IMR-90 (cell line): ENCODE measurements at regions not wholly inside any gene's neighbourhood (a gene's known extent, or its start where the extent isn't known, plus 50 kb on each side); places are given as distances from the start of the nearest gene placed in this dataset.

ENCODE experiments used
- ATAC-seq: fragments of 200-7000 bp; cut with Tn5 transposase; 2 replicates; pipeline ENCODE4 v1.9.1; 2020; ENCODE audit warnings: low read depth, mild to moderate bottlenecking, moderate library complexity
- BruUV-seq: library from RNA; stranded (reverse); fragments of 400-500 nt; replicated peaks from 2 replicates; lab custom pipeline; 2021; lab: Mats Ljungman, UMichigan
- CTCF ChIA-PET: fragments of 300-600 bp; formaldehyde crosslinking; extraction: SDS; loops from one replicate; lab custom pipeline; 2021; ENCODE audit warnings: antibody characterized with exemption; lab: Yijun Ruan, JAX
- POLR2A ChIA-PET: fragments of 300-600 bp; sonication (Branson Sonifier 250); formaldehyde crosslinking; loops from one replicate; lab custom pipeline; 2022; ENCODE audit warnings: antibody characterized with exemption; ENCODE audit not compliant: unreplicated experiment; lab: Charles Lee
- DNase-seq: peaks from one replicate; pipeline ENCODE4 v3.0.0; 2013
- H2AFZ ChIP-seq: replicated peaks from 2 replicates; pipeline ENCODE3; 2013; ENCODE audit warnings: low read length, mild to moderate bottlenecking; ENCODE audit not compliant: poor library complexity
- H2AK5ac ChIP-seq: 2 replicates; pipeline ENCODE4 v1.6.1; 2013; ENCODE audit warnings: low read depth, low read length, inconsistent platforms
- H2AK9ac ChIP-seq: replicated peaks from 2 replicates; pipeline ENCODE3; 2013; ENCODE audit warnings: mild to moderate bottlenecking, low read depth, low read length, moderate library complexity; ENCODE audit not compliant: poor library complexity
- H2BK120ac ChIP-seq: 2 replicates; pipeline ENCODE4 v1.6.1; 2013; ENCODE audit warnings: low read depth, low read length, inconsistent platforms
- H2BK15ac ChIP-seq: 3 replicates; pipeline ENCODE4 v1.6.1; 2013; ENCODE audit warnings: low read depth, low read length, inconsistent platforms
- H2BK20ac ChIP-seq: 2 replicates; pipeline ENCODE4 v1.6.1; 2013; ENCODE audit warnings: low read depth, mild to moderate bottlenecking, inconsistent platforms, low read length, moderate library complexity
- H2BK5ac ChIP-seq: 2 replicates; pipeline ENCODE4 v1.6.1; 2013; ENCODE audit warnings: mild to moderate bottlenecking, low read depth, low read length, inconsistent platforms; ENCODE audit not compliant: poor library complexity, severe bottlenecking
- H3K14ac ChIP-seq: replicated peaks from 2 replicates; pipeline ENCODE4 v1.6.1; 2013; ENCODE audit warnings: low read depth, low read length, inconsistent platforms
- H3K18ac ChIP-seq: 2 replicates; pipeline ENCODE4 v1.6.1; 2013; ENCODE audit warnings: low read depth, low read length, control low read depth
- H3K23ac ChIP-seq: 2 replicates; pipeline ENCODE4 v1.6.1; 2013; ENCODE audit warnings: low read depth, low read length, inconsistent platforms
- H3K27ac ChIP-seq: 2 replicates; pipeline ENCODE4 v1.5.1; 2013; ENCODE audit warnings: mild to moderate bottlenecking, control low read depth, low read length; ENCODE audit not compliant: insufficient read depth
- H3K27me3 ChIP-seq: 2 replicates; pipeline ENCODE4 v1.6.1; 2013; ENCODE audit warnings: low read length; ENCODE audit not compliant: control insufficient read depth, insufficient read depth
- H3K36me3 ChIP-seq: 2 replicates; pipeline ENCODE4 v1.6.1; 2013; ENCODE audit warnings: low read length, mixed read lengths; ENCODE audit not compliant: control insufficient read depth, insufficient read depth
- H3K4ac ChIP-seq: 2 replicates; pipeline ENCODE4 v1.6.1; 2013; ENCODE audit warnings: low read depth, low read length, inconsistent platforms
- H3K4me1 ChIP-seq: 2 replicates; pipeline ENCODE4 v1.6.1; 2013; ENCODE audit warnings: low read length, mixed read lengths; ENCODE audit not compliant: control insufficient read depth, insufficient read depth
- H3K4me2 ChIP-seq: 2 replicates; pipeline ENCODE4 v1.6.1; 2013; ENCODE audit warnings: low read depth, mild to moderate bottlenecking, control low read depth, low read length, moderate library complexity
- H3K4me3 ChIP-seq: 2 replicates; pipeline ENCODE4 v1.5.1; 2013; ENCODE audit warnings: low read depth, mild to moderate bottlenecking, control low read depth, low read length, moderate library complexity; ENCODE audit not compliant: insufficient read depth
- H3K56ac ChIP-seq: 2 replicates; pipeline ENCODE4 v1.6.1; 2013; ENCODE audit warnings: low read length, inconsistent platforms; ENCODE audit not compliant: insufficient read depth; ENCODE audit errors: extremely low read depth
- H3K79me1 ChIP-seq, 2 experiments: 2 replicates each; pipeline ENCODE4 v1.6.1; 2013; ENCODE audit warnings: low read length in 2 of 2, inconsistent platforms in 1 of 2, low read depth in 1 of 2
- H3K9ac ChIP-seq: 2 replicates; pipeline ENCODE4 v1.6.1; 2013; ENCODE audit warnings: low read depth, low read length, control low read depth
- H3K9me1 ChIP-seq: 2 replicates; pipeline ENCODE4 v1.6.1; 2013; ENCODE audit warnings: low read length, inconsistent platforms; ENCODE audit not compliant: insufficient read depth
- H3K9me3 ChIP-seq: 2 replicates; pipeline ENCODE4 v1.6.1; 2013; ENCODE audit warnings: low read length; ENCODE audit not compliant: control insufficient read depth, insufficient read depth
- H4K20me1 ChIP-seq: 2 replicates; pipeline ENCODE4 v1.6.1; 2013; ENCODE audit warnings: low read length, inconsistent platforms; ENCODE audit not compliant: insufficient read depth
- H4K5ac ChIP-seq: 2 replicates; pipeline ENCODE4 v1.6.1; 2013; ENCODE audit warnings: mild to moderate bottlenecking, low read depth, low read length, control low read depth
- H4K8ac ChIP-seq, 2 experiments: 2 replicates each; pipeline ENCODE4 v1.6.1; 2013; ENCODE audit warnings: low read depth in 2 of 2, low read length in 2 of 2, control low read depth in 1 of 2, inconsistent platforms in 1 of 2
- H4K91ac ChIP-seq: 2 replicates; pipeline ENCODE4 v1.6.1; 2013; ENCODE audit warnings: low read depth, low read length, inconsistent platforms; ENCODE audit not compliant: insufficient read depth
- BHLHE40 ChIP-seq: fragments of 150-350 bp; IDR thresholded peaks from 2 replicates; pipeline ENCODE4 v1.6.1; 2016; ENCODE audit warnings: mild to moderate bottlenecking, low read depth, low read length
- CEBPB ChIP-seq: IDR thresholded peaks from 2 replicates; pipeline ENCODE4 v1.6.1; 2012; ENCODE audit warnings: low read depth, low read length, improper control_type of control experiment
- CHD1 ChIP-seq: IDR thresholded peaks from 2 replicates; pipeline ENCODE4 v1.6.1; 2012; ENCODE audit warnings: low read depth, low read length, improper control_type of control experiment
- CTCF ChIP-seq: conservative IDR thresholded peaks from 2 replicates; pipeline ENCODE4 v1.5.1; 2012; ENCODE audit warnings: mild to moderate bottlenecking, low read depth, low read length, improper control_type of control experiment
- ELK1 ChIP-seq: fragments of 150-350 bp; IDR thresholded peaks from 2 replicates; pipeline ENCODE4 v1.6.1; 2016; ENCODE audit warnings: low read depth, mild to moderate bottlenecking, low read length, moderate library complexity, borderline replicate concordance
- FOS ChIP-seq: fragments of 150-350 bp; IDR thresholded peaks from 2 replicates; pipeline ENCODE4 v1.6.1; 2016; ENCODE audit warnings: low read depth, low read length
- MAFK ChIP-seq: IDR thresholded peaks from 2 replicates; pipeline ENCODE4 v1.6.1; 2012; ENCODE audit warnings: low read depth, low read length, improper control_type of control experiment
- MAZ ChIP-seq: IDR thresholded peaks from 2 replicates; pipeline ENCODE4 v1.6.1; 2012; ENCODE audit warnings: low read depth, mild to moderate bottlenecking, low read length, improper control_type of control experiment, moderate library complexity, borderline replicate concordance
- MXI1 ChIP-seq: IDR thresholded peaks from 2 replicates; pipeline ENCODE4 v1.6.1; 2012; ENCODE audit warnings: low read depth, mild to moderate bottlenecking, low read length, moderate library complexity, borderline replicate concordance
- NFE2L2 ChIP-seq: fragments of 150-350 bp; IDR thresholded peaks from 2 replicates; pipeline ENCODE4 v1.6.1; 2016; ENCODE audit warnings: low read depth, mild to moderate bottlenecking, low read length
- POLR2A ChIP-seq: IDR thresholded peaks from 2 replicates; pipeline ENCODE4 v1.6.1; 2012; ENCODE audit warnings: mild to moderate bottlenecking, low read depth, low read length
- RAD21 ChIP-seq: IDR thresholded peaks from 2 replicates; pipeline ENCODE4 v1.6.1; 2012; ENCODE audit warnings: low read length, improper control_type of control experiment
- RCOR1 ChIP-seq: IDR thresholded peaks from 2 replicates; pipeline ENCODE4 v1.6.1; 2012; ENCODE audit warnings: mild to moderate bottlenecking, low read length, improper control_type of control experiment; ENCODE audit not compliant: insufficient replicate concordance
- RFX5 ChIP-seq: IDR thresholded peaks from 2 replicates; pipeline ENCODE4 v1.8.0; 2012; ENCODE audit warnings: low read depth, mild to moderate bottlenecking, low read length, moderate library complexity
- SMC3 ChIP-seq: fragments of 150-350 bp; IDR thresholded peaks from 2 replicates; pipeline ENCODE4 v1.6.1; 2016; ENCODE audit warnings: low read depth, mild to moderate bottlenecking, antibody characterized with exemption, low read length, moderate library complexity
- USF2 ChIP-seq: fragments of 150-350 bp; IDR thresholded peaks from 2 replicates; pipeline ENCODE4 v1.6.1; 2017; ENCODE audit warnings: mild to moderate bottlenecking, antibody characterized with exemption, low read length, low read depth
- WGBS, 2 experiments: methylation state at CpG; one replicate each; pipeline versions ENCODE4 v1.1.5 to v1.1.7; 2013; ENCODE audit warnings: missing lambda C conversion rate in 2 of 2; ENCODE audit not compliant: insufficient read length in 1 of 2; ENCODE audit errors: extremely low coverage in 2 of 2; 5-methylcytosine and 5-hydroxymethylcytosine counted together
- dilution Hi-C: fragments of 300-500 bp; cut with HindIII; formaldehyde crosslinking; loops from one replicate; pipeline ENCODE4 v1.14.3; 2018; ENCODE audit warnings: low sequenced_read_pairs; ENCODE audit not compliant: unreplicated experiment
- in situ Hi-C: fragments of 300-500 bp; cut with MboI; formaldehyde crosslinking; loops from 3 replicates; pipeline ENCODE4 v1.14.3; 2019; ENCODE audit warnings: low sequenced_read_pairs, inconsistent platforms, mixed read lengths
- intact Hi-C: fragments of 100-400 bp; cut with micrococcal nuclease; formaldehyde crosslinking; loops from 2 replicates; pipeline ENCODE4 v1.10.0; 2022

- H3K4me3 ChIP-seq: no peak overlapping the region
- H2AFZ ChIP-seq: no peak overlapping the region
- intact Hi-C loops: no loop called here
- no peaks in the 10 kb centered on the region for H4K20me1 ChIP-seq
- H3K14ac ChIP-seq: no peak overlapping the region
- no peak overlapping the region for H2AK5ac ChIP-seq
- TF ChIP-seq BHLHE40 (no peak), RFX5 (no peak), MAFK (no peak), POLR2A (no peak), MAZ (no peak), MXI1 (no peak), USF2 (no peak), RCOR1 (no peak), CHD1 (no peak), RAD21 (no peak), ELK1 (no peak), FOS (no peak), CEBPB (no peak), NFE2L2 (no peak), SMC3 (no peak), CTCF (no peak)
- WGBS, 2 experiments: no CpG with 5 or more reads among the region's 2 CpGs
- CTCF ChIA-PET: interaction anchor here (0.6 kb wide), 1 partner anchor 777 kb away, joined by 3 read pairs; no protein-coding TSS in a partner anchor
- no peak overlapping the region for H2BK20ac ChIP-seq
- POLR2A ChIA-PET: no interaction called here
- dilution Hi-C loops: no loop called here
- H3K4me1 ChIP-seq: no peaks in the 10 kb centered on the region
- no peak overlapping the region for H3K9ac ChIP-seq
- no peak overlapping the region for H3K23ac ChIP-seq
- no peak for DNase-seq
- H3K4ac ChIP-seq: no peak overlapping the region
- H3K9me3 ChIP-seq: no peaks in the 10 kb centered on the region
- no TSS peak for BruUV-seq
- no peaks in the 10 kb centered on the region for H3K27me3 ChIP-seq
- H2BK15ac ChIP-seq: no peak overlapping the region
- H3K27ac ChIP-seq: no peak overlapping the region
- no peak overlapping the region for H3K18ac ChIP-seq
- no peak overlapping the region for H4K91ac ChIP-seq
- no peaks in the 10 kb centered on the region for H3K79me1 ChIP-seq
- H2BK120ac ChIP-seq: no peak overlapping the region
- in situ Hi-C loops: no loop called here
- no peak for ATAC-seq
- H4K5ac ChIP-seq: no peak overlapping the region
- no peaks in the 10 kb centered on the region for H3K36me3 ChIP-seq
- H2BK5ac ChIP-seq: no peak overlapping the region
- no peaks in the 10 kb centered on the region for H3K9me1 ChIP-seq
- H3K56ac ChIP-seq: no peak overlapping the region
- no peak overlapping the region for H4K8ac ChIP-seq
- H3K4me2 ChIP-seq: no peak overlapping the region
- no peak overlapping the region for H2AK9ac ChIP-seq
Observed at GRCh38 chr16:77540646-77541045, 105.8 kb upstream of the ADAMTS18 start.
